ENCODE measurements at regions not wholly inside any gene's neighbourhood (a gene's known extent, or its start where the extent isn't known, plus 50 kb on each side); places are given as distances from the start of the nearest gene placed in this dataset.
"Not testable (repeated sequence)": the region's sequence is repeated elsewhere in the genome, so short reads cannot be mapped to it uniquely, and the experiment has no call there.

DNA sequence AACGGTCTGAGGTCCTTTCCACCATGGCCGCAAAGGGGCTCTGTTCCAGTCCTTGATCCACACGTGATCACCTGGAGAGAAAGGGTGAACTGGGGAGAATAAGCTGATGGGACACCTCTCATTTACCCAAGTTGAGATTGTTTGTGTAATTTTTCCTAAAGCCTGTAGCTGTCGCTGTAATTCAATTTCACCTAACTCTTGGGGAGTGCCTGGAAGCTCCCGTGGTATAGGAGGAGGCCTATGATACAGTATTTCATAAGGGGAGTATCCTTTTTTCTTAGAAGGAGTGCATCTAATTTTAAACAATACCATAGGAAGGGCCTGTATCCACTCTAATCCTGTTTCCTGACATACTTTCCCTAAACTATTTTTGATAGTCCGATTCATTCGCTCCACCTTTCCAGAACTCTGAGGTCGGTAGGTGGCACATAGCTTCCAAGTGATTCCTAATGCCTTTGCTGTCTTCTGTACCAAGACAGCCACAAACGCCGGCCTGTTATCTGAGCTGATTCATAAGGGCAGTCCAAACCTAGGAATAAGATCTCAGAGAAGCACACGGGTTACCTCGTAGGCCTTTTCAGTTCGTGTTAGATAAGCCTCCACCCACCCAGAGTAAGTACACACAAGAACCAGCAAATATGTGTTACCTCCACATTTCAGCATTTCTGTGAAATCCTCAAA, 78.9 kb upstream of the VEPH1 start:
- not testable (repeated sequence) for DNase-seq (ENCODE audit: low read depth)

DNA sequence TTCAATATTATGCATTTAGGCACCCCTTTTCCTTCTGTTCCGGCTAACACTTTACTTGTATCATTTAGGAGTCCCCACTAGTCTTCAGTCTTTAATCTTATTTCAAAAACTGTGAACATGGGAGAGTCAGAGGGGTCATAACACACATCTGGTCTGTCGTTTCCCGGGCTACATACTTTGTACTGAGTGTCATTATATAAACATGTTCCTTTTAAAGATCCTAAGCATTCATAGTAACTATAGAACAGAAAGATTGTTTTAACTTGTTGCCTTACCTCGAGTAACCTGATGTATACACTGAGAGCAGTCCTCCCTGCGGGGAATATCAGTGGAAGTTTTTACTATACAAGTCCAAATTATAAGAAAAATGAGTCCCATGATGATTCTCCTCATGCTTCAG, 78.2 kb upstream of the VEPH1 start:
- DNase-seq (ENCODE audit: low read depth): no peak

DNA sequence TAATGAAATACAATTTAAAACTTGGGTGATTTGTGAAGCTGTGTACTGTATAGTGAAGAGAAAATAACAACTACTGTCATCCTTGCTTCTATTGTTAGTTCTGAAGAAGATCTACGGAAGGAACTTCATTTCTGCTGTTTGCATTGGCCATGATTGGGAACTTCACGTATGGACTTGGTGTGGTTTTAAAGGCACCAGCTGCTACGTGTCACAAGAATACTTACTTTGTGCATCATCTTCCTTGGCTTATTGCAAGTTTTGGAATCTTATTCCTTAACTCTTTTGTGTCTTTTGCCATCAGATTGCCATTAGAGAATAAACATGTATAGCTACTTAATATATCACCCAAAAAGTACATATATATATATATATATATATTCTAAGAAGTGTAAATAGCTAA, 75.0 kb upstream of the VEPH1 start:
- DNase-seq (ENCODE audit: low read depth): no peak

DNA sequence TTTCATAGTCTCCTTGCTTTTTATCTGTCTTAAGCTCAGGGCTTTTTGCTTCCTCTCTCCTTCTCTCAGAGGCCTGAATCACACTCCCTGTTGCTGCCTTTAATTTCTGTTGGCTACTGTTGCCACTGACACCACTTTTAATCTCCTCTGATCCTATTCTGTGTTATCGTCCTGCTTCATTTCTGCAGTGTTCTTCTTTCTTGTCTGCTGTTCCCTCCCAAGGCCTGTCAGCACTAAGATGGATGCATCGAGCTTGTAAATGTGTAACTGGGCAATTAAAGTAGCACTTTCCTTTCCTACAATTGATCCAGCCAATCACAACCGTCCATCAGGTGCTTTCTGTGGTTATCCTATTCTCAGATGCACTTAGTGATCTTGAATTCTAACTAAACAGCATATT, 71.3 kb upstream of the VEPH1 start:
- DNase-seq (ENCODE audit: low read depth): no peak

DNA sequence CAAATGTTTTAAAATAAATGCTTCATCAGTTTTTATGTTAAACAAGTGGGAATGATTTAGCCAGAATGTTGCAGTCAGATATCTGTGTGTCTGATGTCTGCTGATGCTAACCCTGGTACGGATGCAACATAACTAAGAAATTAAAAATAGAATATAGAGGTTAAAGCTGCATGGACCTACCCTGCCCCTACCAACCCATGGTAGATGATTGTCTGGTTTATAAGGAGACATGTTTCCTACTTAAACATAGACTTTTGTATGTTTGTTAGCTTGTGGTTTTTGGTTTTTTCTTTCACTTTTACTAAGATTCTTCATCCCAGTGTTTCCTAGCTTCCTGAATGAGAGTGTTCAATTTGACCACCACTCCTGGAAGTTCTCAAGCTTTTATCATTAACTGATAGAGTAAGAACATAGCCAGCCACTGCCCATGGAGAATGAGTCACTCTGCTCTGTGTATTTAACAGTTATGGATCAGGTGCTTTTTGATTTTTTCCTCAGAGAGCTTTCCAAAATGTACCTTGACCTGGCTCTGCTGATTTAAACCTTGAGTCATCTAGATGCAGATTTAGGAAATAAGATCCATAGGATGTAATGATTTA, 70.7 kb upstream of the VEPH1 start:
- DNase-seq (ENCODE audit: low read depth): no peak

DNA sequence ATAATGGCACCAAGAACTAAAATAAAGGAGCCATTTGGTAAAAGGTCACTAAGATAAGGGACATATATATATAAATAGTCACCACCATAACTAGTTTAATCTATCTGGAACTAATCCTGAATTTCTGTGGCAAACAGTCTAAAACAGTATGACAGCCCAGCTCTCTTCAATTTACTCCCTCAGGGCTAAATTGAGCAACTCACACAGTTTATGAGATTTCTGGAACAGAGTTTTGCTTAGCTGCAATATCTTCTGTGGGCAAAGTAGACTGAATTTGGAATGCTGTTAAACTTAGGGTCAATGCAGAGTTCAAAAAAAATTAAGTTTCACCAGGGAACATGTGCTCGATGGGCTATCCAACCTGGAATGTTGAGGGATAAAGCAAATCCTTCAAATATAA, 70.1 kb upstream of the VEPH1 start:
- peak; percentile 48 for DNase-seq (ENCODE audit: low read depth)

DNA sequence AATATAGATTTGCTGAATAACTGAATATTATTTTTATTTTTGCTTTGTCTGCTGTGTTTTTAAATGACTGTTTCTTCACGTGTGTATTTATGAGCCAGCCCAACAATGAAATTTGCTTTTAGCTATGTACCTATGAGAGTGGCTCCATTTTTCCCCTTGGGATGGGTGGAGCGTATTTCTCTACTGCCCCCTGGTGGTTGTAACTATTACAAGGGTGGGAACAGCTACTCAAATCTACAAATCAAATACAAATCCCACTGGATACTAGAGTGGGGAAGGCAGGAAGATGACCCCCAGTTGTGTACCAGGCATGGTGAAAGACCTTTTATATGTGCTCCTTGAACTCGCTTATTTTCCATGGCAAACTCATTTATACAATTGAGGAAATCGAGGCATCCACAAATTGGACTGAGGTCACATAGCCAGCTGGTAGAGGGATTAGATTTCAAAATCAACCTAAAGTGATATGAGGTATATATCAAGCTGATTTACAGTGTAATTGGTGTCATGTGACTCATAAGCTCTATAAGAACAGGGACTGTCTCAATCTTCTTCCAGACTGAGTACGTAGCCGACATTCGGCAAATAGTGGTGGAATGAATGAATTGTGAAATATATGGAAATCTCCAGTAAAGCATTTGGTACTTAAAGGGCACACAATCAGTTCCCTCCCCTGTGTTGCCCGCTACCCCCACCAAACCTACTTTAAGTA, 69.5 kb upstream of the VEPH1 start:
- DNase-seq (ENCODE audit: low read depth): no peak

DNA sequence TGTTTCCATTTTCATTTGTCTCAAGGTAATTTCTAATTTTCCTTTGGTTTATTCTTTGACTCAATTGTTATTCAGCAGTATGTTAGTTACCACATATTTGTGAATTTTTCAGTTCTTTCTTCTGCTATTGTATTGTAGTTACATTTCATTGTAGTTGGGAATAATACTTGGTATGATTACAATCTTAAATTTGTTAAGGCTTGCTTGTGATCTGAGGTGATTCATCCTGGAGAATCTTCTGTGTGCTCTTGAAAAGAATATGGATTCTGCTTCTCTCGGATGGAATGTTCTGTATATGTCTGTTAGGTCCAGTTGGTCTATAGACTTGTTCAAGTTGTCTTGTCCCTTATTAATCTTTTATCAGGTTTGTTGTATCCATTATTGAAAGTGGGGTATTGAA, 63.4 kb upstream of the VEPH1 start:
- DNase-seq (ENCODE audit: low read depth): no peak

DNA sequence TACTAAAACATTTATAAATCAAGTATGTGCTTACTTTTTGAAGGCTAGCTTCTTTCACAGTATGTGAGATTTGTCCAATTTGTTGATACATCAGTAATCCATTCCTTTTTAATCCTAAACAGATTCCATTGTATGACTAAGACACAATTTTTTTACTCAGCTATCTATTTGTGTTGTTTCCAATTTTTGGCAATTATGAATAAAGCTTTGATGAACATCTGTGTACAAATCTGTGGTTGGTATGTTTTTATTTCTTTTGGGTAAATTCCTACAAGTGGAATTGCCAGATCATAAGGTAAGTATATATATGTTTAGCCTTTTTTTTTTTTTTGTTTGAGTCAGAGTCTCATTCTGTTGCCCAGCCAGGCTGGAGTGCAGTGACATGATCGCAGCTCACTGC, 56.2 kb upstream of the VEPH1 start:
- DNase-seq (ENCODE audit: low read depth): no peak
